GM12864 (cell line): ENCODE measurements at regions not wholly inside any gene's neighbourhood (a gene's known extent, or its start where the extent isn't known, plus 50 kb on each side); places are given as distances from the start of the nearest gene placed in this dataset.

Experiments
- DNase-seq: peaks from one replicate; pipeline ENCODE4 v3.0.0-alpha.2; 2011; ENCODE audit warnings: low read depth
- H3K4me3 ChIP-seq: 2 replicates; pipeline ENCODE4 v1.5.1; 2011; ENCODE audit warnings: mild to moderate bottlenecking, low read depth, low read length, control low read depth
- TF ChIP-seq, protein P1 (sequence below): IDR thresholded peaks from 2 replicates; pipeline ENCODE4 v1.5.1; 2011; ENCODE audit warnings: low read depth, mild to moderate bottlenecking, moderate library complexity, low read length, control low read depth, inconsistent platforms; ENCODE audit errors: missing control alignments

DNA sequence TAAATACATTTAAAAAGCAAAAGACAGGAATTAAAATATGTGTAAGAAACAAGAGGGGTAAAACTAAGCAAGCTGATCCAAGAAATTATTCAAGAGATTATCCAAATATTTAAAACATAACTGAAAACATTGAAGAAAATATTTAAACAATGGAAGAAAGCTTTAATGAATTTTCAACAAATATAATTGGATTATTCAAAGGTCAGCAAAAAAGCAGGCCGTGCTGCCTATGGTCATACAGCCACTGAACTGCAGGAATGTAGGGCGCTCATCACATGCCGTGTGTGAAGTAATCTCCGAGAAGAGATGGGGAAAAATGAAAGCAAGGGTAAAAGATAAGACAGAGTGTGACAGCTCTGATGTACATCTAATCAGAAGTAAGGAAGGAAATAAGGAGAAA lies 1195.4 kb upstream of the EYS start:
- H3K4me3 ChIP-seq = no peak overlapping the region
- no peak for DNase-seq
- TF ChIP-seq, protein P1, sequence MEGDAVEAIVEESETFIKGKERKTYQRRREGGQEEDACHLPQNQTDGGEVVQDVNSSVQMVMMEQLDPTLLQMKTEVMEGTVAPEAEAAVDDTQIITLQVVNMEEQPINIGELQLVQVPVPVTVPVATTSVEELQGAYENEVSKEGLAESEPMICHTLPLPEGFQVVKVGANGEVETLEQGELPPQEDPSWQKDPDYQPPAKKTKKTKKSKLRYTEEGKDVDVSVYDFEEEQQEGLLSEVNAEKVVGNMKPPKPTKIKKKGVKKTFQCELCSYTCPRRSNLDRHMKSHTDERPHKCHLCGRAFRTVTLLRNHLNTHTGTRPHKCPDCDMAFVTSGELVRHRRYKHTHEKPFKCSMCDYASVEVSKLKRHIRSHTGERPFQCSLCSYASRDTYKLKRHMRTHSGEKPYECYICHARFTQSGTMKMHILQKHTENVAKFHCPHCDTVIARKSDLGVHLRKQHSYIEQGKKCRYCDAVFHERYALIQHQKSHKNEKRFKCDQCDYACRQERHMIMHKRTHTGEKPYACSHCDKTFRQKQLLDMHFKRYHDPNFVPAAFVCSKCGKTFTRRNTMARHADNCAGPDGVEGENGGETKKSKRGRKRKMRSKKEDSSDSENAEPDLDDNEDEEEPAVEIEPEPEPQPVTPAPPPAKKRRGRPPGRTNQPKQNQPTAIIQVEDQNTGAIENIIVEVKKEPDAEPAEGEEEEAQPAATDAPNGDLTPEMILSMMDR = no peak

DNA sequence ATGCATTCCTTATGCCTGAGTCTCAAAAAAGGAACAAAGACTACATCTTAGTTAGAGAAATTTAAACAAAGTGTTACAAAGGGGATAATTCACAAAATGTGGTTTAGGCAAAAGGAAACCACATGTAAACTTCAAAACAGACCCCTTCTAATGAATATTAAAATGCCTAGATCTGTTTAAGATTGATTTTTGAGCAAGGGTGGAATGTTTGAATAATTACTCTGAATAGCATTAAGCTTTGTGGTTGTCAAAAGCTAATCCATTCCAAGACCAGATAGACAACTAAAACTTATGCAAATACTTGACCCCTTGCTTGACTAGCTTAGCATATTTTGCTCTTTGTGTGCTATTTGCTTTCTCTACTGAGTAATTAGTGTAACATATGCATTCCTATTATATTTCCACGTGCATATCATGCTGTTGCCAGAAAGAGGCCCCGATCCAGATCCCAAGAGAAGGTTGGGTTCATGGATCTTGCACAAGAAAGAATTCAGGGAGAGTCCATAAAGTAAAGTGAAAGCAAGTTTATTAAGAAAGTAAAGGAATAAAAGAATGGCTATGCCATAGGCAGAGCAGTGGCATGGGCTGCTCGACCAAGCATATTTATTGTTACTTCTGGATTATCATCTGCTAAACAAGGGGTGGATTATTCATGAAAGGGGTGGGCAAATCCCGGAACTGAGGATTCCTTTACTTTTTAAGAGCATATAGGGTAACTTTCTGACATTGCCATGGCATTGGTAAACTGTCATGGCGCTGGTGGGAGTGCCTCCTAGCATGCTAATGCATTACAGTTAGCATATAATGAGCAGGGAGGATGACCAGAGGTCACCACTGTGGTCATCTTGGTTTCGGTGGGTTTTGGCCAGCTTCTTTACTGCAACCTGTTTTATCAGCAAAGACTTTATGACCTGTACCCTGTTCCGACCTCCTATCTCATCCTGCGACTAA lies 1193.4 kb upstream of the EYS start:
- TF ChIP-seq, protein P1 = no peak
- no peak for DNase-seq
- H3K4me3 ChIP-seq = no peak overlapping the region

DNA sequence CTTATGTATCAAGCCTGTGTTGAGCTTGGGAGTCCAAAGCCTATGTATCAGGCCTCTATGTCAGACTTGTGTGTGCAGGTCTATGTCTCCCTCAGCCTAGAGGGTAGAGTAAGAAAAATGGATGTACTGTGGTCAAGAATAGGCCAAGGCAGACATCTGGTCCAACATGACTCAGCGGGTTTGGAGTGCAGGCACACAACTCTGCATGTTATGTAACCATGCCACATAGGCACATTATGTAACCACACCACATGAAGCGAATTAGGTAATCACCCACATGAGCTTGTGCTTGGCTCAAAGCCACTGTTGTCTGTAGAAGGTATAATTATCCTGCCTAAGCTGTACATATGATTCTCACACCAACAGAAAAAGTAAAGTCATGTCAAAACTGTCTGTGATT lies 1190.5 kb upstream of the EYS start:
- no peak overlapping the region for H3K4me3 ChIP-seq
- TF ChIP-seq, protein P1 = no peak
- DNase-seq = no peak

DNA sequence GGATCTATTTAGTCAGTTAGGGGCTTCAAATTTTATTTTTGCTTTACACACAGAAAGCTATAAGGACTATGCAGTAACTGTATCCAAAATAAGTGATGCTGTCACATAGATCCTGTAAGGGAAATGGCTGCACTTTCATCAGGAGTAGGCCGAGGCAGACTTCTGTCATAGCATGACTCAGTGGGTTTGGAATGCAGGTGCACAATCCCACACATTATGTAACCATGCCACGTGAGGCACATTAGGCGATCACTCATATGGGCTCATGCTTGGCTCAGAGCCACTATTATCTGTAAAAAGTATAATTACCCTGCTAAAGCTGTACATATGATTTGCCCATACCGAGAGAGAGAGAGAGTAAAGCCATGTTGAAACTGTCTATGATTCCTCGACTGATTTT lies 1189.4 kb upstream of the EYS start:
- TF ChIP-seq, protein P1 = no peak
- H3K4me3 ChIP-seq = no peak overlapping the region
- DNase-seq = no peak

DNA sequence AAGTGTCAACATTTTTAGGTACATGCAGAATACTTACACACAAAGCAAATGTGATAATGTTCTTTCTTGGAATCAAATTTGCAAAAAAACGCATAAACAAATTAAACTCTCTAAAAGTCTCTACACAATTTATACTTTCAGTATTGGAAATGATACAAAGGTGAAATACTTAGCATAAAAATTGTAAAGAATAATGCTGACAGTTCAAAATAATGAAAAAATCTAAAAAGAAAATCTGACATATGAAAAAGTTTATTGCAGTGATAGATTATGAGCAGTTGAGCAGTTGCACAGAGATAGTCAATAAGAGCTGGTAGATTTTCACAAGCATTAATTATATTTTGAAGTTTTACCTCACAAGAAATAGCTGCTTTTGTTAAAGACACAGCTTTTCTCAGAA lies 1176.4 kb upstream of the EYS start:
- no peak overlapping the region for H3K4me3 ChIP-seq
- TF ChIP-seq, protein P1 = no peak
- no peak for DNase-seq

DNA sequence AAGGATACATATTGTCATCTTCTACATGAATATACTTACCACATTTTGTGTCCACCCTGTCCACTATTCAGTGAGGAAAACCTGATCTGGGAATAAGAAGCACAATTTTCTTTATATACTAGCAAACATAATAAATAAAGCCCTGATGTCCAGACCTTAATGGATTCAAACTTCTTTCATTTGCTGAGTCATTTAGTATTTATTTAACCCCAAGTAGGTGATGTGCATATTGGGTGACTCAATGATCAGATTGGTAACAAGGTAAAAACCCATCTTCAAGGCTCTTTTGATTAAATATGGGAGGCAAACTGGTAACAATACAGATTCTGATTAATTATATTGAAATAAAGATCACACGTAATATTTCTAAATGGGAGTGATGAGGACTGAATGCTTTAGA lies 1159.8 kb upstream of the EYS start:
- TF ChIP-seq, protein P1 = no peak
- no peak for DNase-seq
- no peak overlapping the region for H3K4me3 ChIP-seq

DNA sequence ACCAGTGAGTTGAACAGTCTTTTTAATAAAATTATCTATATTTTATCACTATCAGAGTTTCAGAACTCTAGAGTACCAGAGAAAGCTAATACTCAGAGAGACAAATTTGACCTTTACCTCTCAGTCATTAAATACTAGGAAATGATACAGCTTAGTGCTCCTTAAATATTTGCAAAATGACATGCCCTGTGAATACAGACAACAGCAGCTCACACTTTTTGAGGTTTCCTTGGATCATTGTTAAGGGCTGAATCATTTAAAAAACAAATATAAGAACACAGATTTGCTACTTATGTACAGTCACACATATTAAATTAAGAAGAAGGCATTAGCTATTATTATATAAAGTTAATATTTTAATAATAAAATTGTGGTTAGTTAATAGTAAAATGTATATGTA lies 1158.7 kb upstream of the EYS start:
- no peak for DNase-seq
- TF ChIP-seq, protein P1 = no peak

More for the DNA sequence above, 1158.7 kb upstream of the EYS start:
- H3K4me3 ChIP-seq = no peak overlapping the region
